CD14-positive monocyte (primary cell): ENCODE measurements at regions not wholly inside any gene's neighbourhood (a gene's known extent, or its start where the extent isn't known, plus 50 kb on each side); places are given as distances from the start of the nearest gene placed in this dataset.
A peak's percentile ranks its signal among the peaks of the same experiment; 100 is the strongest.

ENCODE experiments used
- DNase-seq, 3 donors: peaks; one replicate each; pipeline ENCODE4 v3.0.0-alpha.2; 2011 to 2022
- H2AFZ ChIP-seq: 2 replicates; pipeline ENCODE4 v1.6.0; 2012; ENCODE audit warnings: mild to moderate bottlenecking, low read depth, low read length, inconsistent platforms; ENCODE audit not compliant: insufficient read depth, poor library complexity, severe bottlenecking
- H3K27ac ChIP-seq, 2 donors: 1 replicate in 1 of 2; 2 replicates in 1 of 2; pipeline ENCODE4 v1.5.1; 2012 to 2013; ENCODE audit warnings: low read length in 2 of 2, control low read depth in 1 of 2, inconsistent platforms in 1 of 2, low read depth in 1 of 2, mild to moderate bottlenecking in 1 of 2
- H3K27me3 ChIP-seq, 2 donors: one replicate each; pipeline versions ENCODE4 v1.6.0 to v1.6.1; 2011 to 2013; ENCODE audit warnings: low read length in 2 of 2; ENCODE audit not compliant: control insufficient read depth in 2 of 2, insufficient read depth in 2 of 2
- H3K36me3 ChIP-seq, 2 donors: replicated peaks in 1 of 2; 1 replicate in 1 of 2; 2 replicates in 1 of 2; pipeline versions ENCODE4 v1.5.1 to v1.6.1; 2012 to 2013; ENCODE audit warnings: low read length in 2 of 2, control low read depth in 1 of 2, inconsistent platforms in 1 of 2, mild to moderate bottlenecking in 1 of 2; ENCODE audit not compliant: insufficient read depth in 2 of 2, control insufficient read depth in 1 of 2
- H3K4me1 ChIP-seq, 2 donors: 1 replicate in 1 of 2; 2 replicates in 1 of 2; pipeline versions ENCODE4 v1.5.1 to v1.6.1; 2012 to 2013; ENCODE audit warnings: low read length in 2 of 2, control low read depth in 1 of 2, inconsistent platforms in 1 of 2, mild to moderate bottlenecking in 1 of 2, moderate library complexity in 1 of 2; ENCODE audit not compliant: insufficient read depth in 2 of 2, control insufficient read depth in 1 of 2
- H3K4me2 ChIP-seq: replicated peaks from 2 replicates; pipeline ENCODE3; 2012; ENCODE audit warnings: low read length, moderate library complexity, mild to moderate bottlenecking; ENCODE audit not compliant: poor library complexity, severe bottlenecking; ENCODE audit errors: extremely low read depth
- H3K4me3 ChIP-seq, 3 experiments: fragments of 200-600 bp in 1 of 3; sonication (generic) in 1 of 3; replicated peaks in 1 of 3; 1 replicate in 2 of 3; 2 replicates in 1 of 3; pipeline ENCODE4 v1.5.1; 2011 to 2013; ENCODE audit warnings: low read length in 3 of 3, mild to moderate bottlenecking in 3 of 3, control low read depth in 2 of 3, low read depth in 2 of 3, inconsistent platforms in 1 of 3, moderate library complexity in 1 of 3
- H3K79me2 ChIP-seq: 2 replicates; pipeline ENCODE4 v1.6.0; 2012; ENCODE audit warnings: mild to moderate bottlenecking, control low read depth, inconsistent platforms, low read length, moderate library complexity; ENCODE audit not compliant: insufficient read depth
- H3K9ac ChIP-seq: 2 replicates; pipeline ENCODE4 v1.6.0; 2017; ENCODE audit warnings: low read length, mild to moderate bottlenecking; ENCODE audit not compliant: insufficient read depth, poor library complexity, severe bottlenecking
- H3K9me3 ChIP-seq, 2 donors: replicated peaks in 1 of 2; 1 replicate in 1 of 2; 2 replicates in 1 of 2; pipeline versions ENCODE4 v1.5.1 to v1.6.1; 2012 to 2013; ENCODE audit warnings: low read length in 2 of 2, control low read depth in 1 of 2; ENCODE audit not compliant: control insufficient read depth in 1 of 2, insufficient read depth in 1 of 2
- H4K20me1 ChIP-seq: 2 replicates; pipeline ENCODE4 v1.6.0; 2012; ENCODE audit warnings: mild to moderate bottlenecking, low read length, control low read depth, moderate library complexity; ENCODE audit not compliant: insufficient read depth
- H3K27ac Mint-ChIP-seq, 7 donors: one replicate each; pipeline ENCODE4 v1.8.0; 2020; ENCODE audit warnings: mild to moderate bottlenecking in 7 of 7, mixed read lengths in 7 of 7, moderate library complexity in 6 of 7, inconsistent platforms in 2 of 7
- H3K27me3 Mint-ChIP-seq, 3 donors: one replicate each; pipeline ENCODE4 v1.8.0; 2021 to 2022; ENCODE audit warnings: low read depth in 3 of 3, mild to moderate bottlenecking in 3 of 3, mixed read lengths in 3 of 3, moderate library complexity in 3 of 3, inconsistent platforms in 1 of 3
- H3K36me3 Mint-ChIP-seq, 2 donors: one replicate each; pipeline ENCODE4 v1.8.0; 2020; ENCODE audit warnings: mixed read lengths in 2 of 2, inconsistent platforms in 1 of 2, mild to moderate bottlenecking in 1 of 2
- H3K4me1 Mint-ChIP-seq: one replicate; pipeline ENCODE4 v1.8.0; 2020; ENCODE audit warnings: mild to moderate bottlenecking, mixed read lengths
- H3K4me3 Mint-ChIP-seq, 2 donors: one replicate each; pipeline ENCODE4 v1.8.0; 2020; ENCODE audit warnings: mild to moderate bottlenecking in 2 of 2, mixed read lengths in 2 of 2, moderate library complexity in 1 of 2
- H3K9me3 Mint-ChIP-seq, 7 donors: one replicate each; pipeline ENCODE4 v1.8.0; 2020 to 2022; ENCODE audit warnings: mixed read lengths in 7 of 7, mild to moderate bottlenecking in 6 of 7, moderate library complexity in 6 of 7, inconsistent platforms in 2 of 7
- CTCF ChIP-seq: fragments of 200-600 bp; IDR thresholded peaks from one replicate; pipeline ENCODE4 v1.8.0; 2022; ENCODE audit warnings: antibody characterized with exemption, mild to moderate bottlenecking
- WGBS: methylation state at CpG from one replicate; pipeline ENCODE4 v1.1.5; 2013; ENCODE audit warnings: missing lambda C conversion rate; ENCODE audit not compliant: insufficient coverage; 5-methylcytosine and 5-hydroxymethylcytosine counted together
- intact Hi-C, 2 donors: fragments of 100-400 bp; cut with micrococcal nuclease; formaldehyde crosslinking; loops; one replicate each; pipeline versions ENCODE4 v1.15.0 to v1.15.1; 2023

DNA sequence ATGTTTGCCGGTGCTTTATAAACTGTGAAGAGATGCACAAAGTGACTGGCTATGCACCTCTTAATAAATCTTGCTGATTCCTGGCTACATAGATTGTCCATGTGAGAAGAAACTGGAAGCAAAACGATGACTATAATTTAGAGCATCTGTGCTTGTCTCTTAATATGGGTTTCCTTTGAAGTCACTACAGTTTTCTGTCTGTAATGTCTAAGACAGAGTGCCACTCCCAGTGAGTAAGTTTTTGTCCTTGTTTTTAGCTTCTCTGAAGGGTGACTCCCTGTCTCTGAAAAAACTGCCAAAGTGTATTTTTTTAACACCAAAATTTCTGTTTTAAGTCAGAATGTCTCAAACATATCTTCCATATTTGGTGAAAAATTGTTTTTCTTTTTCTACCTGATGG, 175.1 kb downstream of the FASLG start:
- Mint-ChIP-seq H3K9me3 (peaks cover 0 to 3% (median 0%) of the 10 kb centered on the region in 7 donors), H3K27ac (no peak overlapping the region), H3K27me3 (peaks cover 0 to 1% (median 0%) of the 10 kb centered on the region in 3 donors), H3K4me3 (no peak overlapping the region), H3K4me1 (no peaks in the 10 kb centered on the region), H3K36me3 (no peaks in the 10 kb centered on the region)
- Histone ChIP-seq H3K9me3 (no peaks in the 10 kb centered on the region), H3K9ac (no peak overlapping the region), H3K27ac (no peak overlapping the region), H3K36me3 (no peaks in the 10 kb centered on the region), H4K20me1 (no peaks in the 10 kb centered on the region), H3K27me3 (no peaks in the 10 kb centered on the region), H3K4me2 (no peak overlapping the region), H2AFZ (no peak overlapping the region), H3K79me2 (no peaks in the 10 kb centered on the region), H3K4me1 (no peaks in the 10 kb centered on the region), H3K4me3 (no peak overlapping the region)
- intact Hi-C loops, result no loop called here
- no peak for DNase-seq
- no peak for TF ChIP-seq CTCF
- no CpG with 5 or more reads among the region's 2 CpGs for WGBS

- Histone ChIP-seq H3K27me3 (no peaks in the 10 kb centered on the region), H3K4me1 (no peaks in the 10 kb centered on the region), H3K4me3 (no peak overlapping the region), H3K9me3 (no peaks in the 10 kb centered on the region), H3K79me2 (no peaks in the 10 kb centered on the region), H3K27ac (no peak overlapping the region), H3K9ac (no peak overlapping the region), H3K36me3 (no peaks in the 10 kb centered on the region), H4K20me1 (no peaks in the 10 kb centered on the region), H3K4me2 (no peak overlapping the region), H2AFZ (no peak overlapping the region)
- intact Hi-C loops, result no loop called here
- Mint-ChIP-seq H3K27me3 (peaks cover 0 to 1% (median 0%) of the 10 kb centered on the region in 3 donors), H3K4me1 (no peaks in the 10 kb centered on the region), H3K4me3 (no peak overlapping the region), H3K36me3 (no peaks in the 10 kb centered on the region), H3K9me3 (peaks cover 0 to 3% (median 0%) of the 10 kb centered on the region in 7 donors), H3K27ac (peak overlapping the region in 1 of 7 donors; percentile 14)
- no peak for DNase-seq
- TF ChIP-seq CTCF, result no peak
- WGBS, result 89% methylated on average over 5 of the region's 5 CpGs
Measured at GRCh38 chr1:172834609-172835008, 175.7 kb downstream of the FASLG start.
